Ishikawa (cell line): ENCODE measurements at regions not wholly inside any gene's neighbourhood (a gene's known extent, or its start where the extent isn't known, plus 50 kb on each side); places are given as distances from the start of the nearest gene placed in this dataset.

ENCODE experiments used
- CEBPB ChIP-seq: IDR thresholded peaks from 2 replicates; pipeline ENCODE4 v1.6.1; 2012
- CREB1 ChIP-seq: IDR thresholded peaks from 2 replicates; pipeline ENCODE4 v1.6.1; 2012; ENCODE audit warnings: low read depth
- EGR1 ChIP-seq: IDR thresholded peaks from 2 replicates; pipeline ENCODE4 v1.6.1; 2012
- EP300 ChIP-seq: IDR thresholded peaks from 2 replicates; pipeline ENCODE4 v1.6.1; 2012; ENCODE audit warnings: borderline replicate concordance
- FOXM1 ChIP-seq: IDR thresholded peaks from 2 replicates; pipeline ENCODE4 v1.6.1; 2012; ENCODE audit warnings: low read depth, borderline replicate concordance
- MAX ChIP-seq: IDR thresholded peaks from 2 replicates; pipeline ENCODE4 v1.6.1; 2012
- NFIC ChIP-seq: IDR thresholded peaks from 2 replicates; pipeline ENCODE4 v1.6.1; 2012
- RAD21 ChIP-seq: IDR thresholded peaks from 2 replicates; pipeline ENCODE4 v1.6.1; 2012; ENCODE audit warnings: low read depth
- REST ChIP-seq: IDR thresholded peaks from 2 replicates; pipeline ENCODE4 v1.6.1; 2012; ENCODE audit warnings: low read depth, mild to moderate bottlenecking
- TAF1 ChIP-seq: IDR thresholded peaks from 2 replicates; pipeline ENCODE4 v1.6.1; 2012; ENCODE audit warnings: low read depth, mild to moderate bottlenecking
- TCF12 ChIP-seq: IDR thresholded peaks from 2 replicates; pipeline ENCODE4 v1.6.1; 2012; ENCODE audit warnings: low read depth
- TEAD4 ChIP-seq: IDR thresholded peaks from 2 replicates; pipeline ENCODE4 v1.6.1; 2012
- YY1 ChIP-seq: IDR thresholded peaks from 2 replicates; pipeline ENCODE4 v1.6.1; 2012; ENCODE audit warnings: low read depth
- ZBTB7A ChIP-seq: IDR thresholded peaks from 2 replicates; pipeline ENCODE4 v1.6.1; 2012; ENCODE audit warnings: low read depth
- TF ChIP-seq, protein P1 (sequence below): IDR thresholded peaks from 2 replicates; pipeline ENCODE4 v1.6.1; 2012

- TF ChIP-seq ZBTB7A, result no peak
These were observed 541.6 kb downstream of the SLC4A3 start for GRCh38 chr2:220168891-220169546.

- TF ChIP-seq TEAD4 (no peak), REST (no peak), EGR1 (no peak), CEBPB (no peak), YY1 (no peak), TCF12 (no peak), NFIC (no peak), EP300 (no peak), FOXM1 (no peak), CREB1 (no peak), MAX (no peak), RAD21 (no peak)
These were observed 547.4 kb downstream of the SLC4A3 start for GRCh38 chr2:220174826-220175225.

GRCh38 chr2:220175967-220176366 lies 548.5 kb downstream of the SLC4A3 start:
- TF ChIP-seq NFIC (no peak), TAF1 (no peak), EGR1 (no peak), YY1 (no peak), RAD21 (no peak), FOXM1 (no peak), ZBTB7A (no peak), CEBPB (no peak), EP300 (no peak)
- TF ChIP-seq, protein P1, sequence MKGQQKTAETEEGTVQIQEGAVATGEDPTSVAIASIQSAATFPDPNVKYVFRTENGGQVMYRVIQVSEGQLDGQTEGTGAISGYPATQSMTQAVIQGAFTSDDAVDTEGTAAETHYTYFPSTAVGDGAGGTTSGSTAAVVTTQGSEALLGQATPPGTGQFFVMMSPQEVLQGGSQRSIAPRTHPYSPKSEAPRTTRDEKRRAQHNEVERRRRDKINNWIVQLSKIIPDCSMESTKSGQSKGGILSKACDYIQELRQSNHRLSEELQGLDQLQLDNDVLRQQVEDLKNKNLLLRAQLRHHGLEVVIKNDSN, result no peak

- TF ChIP-seq TAF1 (no peak), YY1 (no peak), TCF12 (no peak), MAX (no peak), CREB1 (no peak), EGR1 (no peak), EP300 (no peak), RAD21 (no peak), TEAD4 (no peak), REST (no peak), CEBPB (no peak), NFIC (no peak), ZBTB7A (no peak)
- TF ChIP-seq, protein P1, result no peak
These were observed 551.7 kb downstream of the SLC4A3 start for GRCh38 chr2:220178991-220179695.

DNA sequence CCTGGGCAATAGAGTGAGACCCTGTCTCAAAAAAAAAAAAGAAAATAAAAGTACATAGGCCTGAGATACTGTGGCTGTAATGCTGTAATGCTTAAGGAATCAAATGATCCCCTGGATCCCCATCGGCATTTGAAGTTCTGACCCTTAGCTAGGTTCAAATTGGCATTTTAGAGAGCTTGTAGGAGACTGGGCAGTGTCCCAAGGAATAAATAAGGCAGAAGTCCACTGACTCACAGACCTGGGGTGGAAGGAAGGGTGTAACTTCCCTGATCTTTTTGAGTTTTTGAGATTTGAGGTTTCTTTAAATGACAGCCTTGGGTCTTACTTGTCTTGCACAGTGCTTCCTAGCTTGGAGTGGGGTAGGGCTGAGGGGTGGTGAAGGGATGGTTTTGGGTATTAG lies 553.7 kb downstream of the SLC4A3 start:
- no peak for TF ChIP-seq CEBPB
- TF ChIP-seq NFIC, result no peak
- TF ChIP-seq RAD21, result no peak
- TF ChIP-seq ZBTB7A, result no peak
- TF ChIP-seq EP300, result no peak
- no peak for TF ChIP-seq YY1
- no peak for TF ChIP-seq FOXM1
- no peak for TF ChIP-seq TAF1

DNA sequence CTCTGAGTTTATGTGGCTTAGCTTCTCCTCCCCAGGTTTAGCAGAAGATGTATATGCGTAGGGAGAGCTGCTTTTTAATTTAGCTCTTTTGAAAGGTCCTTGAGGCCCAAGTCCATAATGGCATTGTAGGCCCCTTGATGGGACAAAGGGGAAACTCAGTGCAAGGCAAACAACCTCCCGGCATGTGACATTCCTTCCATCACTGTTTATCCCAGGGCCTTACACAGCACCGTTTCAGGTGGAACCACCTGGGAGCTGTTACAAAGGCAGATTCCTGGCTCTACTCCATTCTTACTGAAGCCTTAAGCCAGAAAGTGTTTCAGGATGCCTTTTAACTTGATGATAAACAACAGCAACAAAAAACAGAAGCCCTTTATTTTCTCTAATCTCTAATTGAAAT lies 555.4 kb downstream of the SLC4A3 start:
- TF ChIP-seq FOXM1, result no peak
- TF ChIP-seq NFIC, result no peak
- no peak for TF ChIP-seq TAF1
- TF ChIP-seq EP300, result no peak
- no peak for TF ChIP-seq TEAD4
